GM21515 (cell line): ENCODE measurements at regions not wholly inside any gene's neighbourhood (a gene's known extent, or its start where the extent isn't known, plus 50 kb on each side); places are given as distances from the start of the nearest gene placed in this dataset.
A peak's percentile ranks its signal among the peaks of the same experiment; 100 is the strongest.

ENCODE experiments used
- ATAC-seq: cut with Tn5 transposase; IDR thresholded peaks from one replicate; pipeline ENCODE4 v1.9.1; 2021; ENCODE audit not compliant: unreplicated experiment

- no peak for ATAC-seq
Measured at GRCh38 chr18:43213816-43214215, 63.5 kb downstream of the SYT4 start.

DNA sequence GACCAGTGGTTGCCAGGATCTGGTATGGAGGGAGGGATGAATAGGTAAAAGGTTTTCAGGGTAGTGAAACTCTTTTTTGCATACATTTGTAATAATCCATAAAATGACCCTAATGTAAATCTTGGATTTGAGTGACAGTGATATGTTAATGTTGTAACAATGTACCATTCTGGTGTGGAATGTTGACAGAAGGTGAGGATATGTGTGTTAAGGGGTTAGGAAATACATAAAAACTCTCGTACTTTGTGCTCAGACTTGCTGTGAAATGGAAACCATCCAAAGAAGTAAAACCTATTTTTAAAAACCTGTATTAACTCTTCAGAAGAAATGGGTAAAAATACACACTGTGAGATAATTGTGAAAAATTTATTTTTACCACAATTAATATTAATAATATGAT, 66.2 kb downstream of the SYT4 start:
- ATAC-seq = no peak

DNA sequence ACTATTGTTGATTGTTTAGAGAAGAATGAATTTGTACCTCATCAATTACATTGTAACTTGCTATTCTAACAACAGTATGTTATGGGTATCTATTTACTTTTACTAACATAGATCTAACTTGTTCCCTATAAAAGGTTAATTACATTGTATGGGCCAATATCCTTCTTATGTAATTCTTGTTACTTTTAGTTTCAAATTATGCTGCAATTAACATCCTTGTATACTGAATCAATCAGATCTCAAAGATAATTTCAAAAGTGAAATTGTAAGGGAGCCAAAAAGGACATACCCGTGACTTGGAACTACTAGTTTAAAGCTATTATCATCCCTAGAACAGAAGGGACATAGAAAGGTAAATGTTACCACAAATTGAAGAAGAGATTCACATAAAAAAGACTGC, 79.9 kb upstream of the RIT2 start:
- ATAC-seq = no peak

- ATAC-seq = no peak
Measured at GRCh38 chr18:43193336-43193735, 77.9 kb upstream of the RIT2 start.

DNA sequence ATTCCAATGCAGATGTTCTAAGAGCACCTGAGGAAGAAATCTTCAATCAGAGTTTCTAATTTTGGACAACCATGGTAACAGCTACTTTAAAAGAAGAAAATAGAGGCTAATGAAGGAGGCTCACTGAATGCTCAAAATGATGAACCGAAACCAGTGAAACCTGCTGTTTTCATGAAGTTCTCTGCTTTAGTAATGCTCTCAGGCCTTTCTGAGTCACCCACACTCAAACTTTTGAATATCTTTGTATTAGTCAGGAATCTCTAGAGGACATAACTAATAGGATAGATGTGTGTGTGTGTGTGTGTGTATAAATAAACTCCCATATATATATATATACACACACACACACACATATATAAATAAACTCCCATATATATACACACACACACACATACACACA, 76.9 kb upstream of the RIT2 start:
- peak; percentile 76 for ATAC-seq

DNA sequence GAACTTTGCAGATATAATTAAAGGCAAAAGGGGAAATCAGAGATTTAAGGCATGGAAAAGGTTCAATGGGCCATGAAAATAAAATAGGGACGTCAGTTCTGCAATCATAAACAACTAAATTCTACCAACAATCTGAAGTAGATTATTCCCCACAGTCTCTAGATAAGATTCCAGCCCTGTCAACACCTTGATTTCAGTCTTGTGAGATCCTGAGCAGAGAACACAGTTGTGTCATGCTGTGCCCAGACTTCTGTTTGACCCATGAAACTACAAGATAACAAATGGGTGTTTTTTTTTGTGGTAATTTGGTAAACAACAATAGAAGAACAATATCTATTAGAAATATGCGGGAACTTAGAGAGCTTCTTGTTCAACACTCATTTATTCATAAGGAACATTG, 66.2 kb upstream of the RIT2 start:
- ATAC-seq = no peak

DNA sequence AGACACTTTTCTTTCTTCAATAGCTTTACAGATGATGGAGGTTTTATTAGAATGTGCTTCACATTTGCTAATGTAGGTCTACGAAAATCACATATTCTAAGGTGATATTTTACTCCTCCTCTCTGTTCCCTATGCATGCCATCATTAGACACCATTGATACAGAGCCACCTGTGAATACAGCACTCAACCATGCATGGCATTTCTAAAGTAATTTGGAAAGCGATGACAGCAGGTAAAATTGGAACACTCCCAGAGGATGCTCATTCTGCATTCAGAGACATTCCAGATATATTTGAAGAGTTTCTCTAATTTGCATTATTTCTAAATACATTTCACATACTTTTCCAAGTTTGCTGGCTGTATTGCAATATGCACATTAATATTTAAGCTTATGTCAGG, 65.3 kb upstream of the RIT2 start:
- ATAC-seq = no peak

DNA sequence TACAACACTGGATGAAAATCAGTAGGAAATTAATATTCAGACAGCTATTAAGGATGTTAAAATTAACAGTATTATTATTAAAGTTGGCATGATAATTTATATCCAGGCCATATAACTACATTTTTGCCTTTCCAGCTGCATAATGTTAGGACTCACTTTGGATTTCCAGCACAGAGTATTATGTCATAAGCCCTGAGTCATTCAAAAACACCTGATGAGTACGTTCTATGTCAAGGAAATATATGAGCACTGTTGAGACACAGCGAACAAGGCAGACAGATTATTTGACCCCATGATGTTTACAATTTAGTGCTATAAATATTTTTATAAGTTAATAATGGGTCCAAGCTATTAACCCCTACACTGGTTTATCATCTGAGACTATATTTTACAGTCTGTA, 59.8 kb upstream of the RIT2 start:
- ATAC-seq = no peak

DNA sequence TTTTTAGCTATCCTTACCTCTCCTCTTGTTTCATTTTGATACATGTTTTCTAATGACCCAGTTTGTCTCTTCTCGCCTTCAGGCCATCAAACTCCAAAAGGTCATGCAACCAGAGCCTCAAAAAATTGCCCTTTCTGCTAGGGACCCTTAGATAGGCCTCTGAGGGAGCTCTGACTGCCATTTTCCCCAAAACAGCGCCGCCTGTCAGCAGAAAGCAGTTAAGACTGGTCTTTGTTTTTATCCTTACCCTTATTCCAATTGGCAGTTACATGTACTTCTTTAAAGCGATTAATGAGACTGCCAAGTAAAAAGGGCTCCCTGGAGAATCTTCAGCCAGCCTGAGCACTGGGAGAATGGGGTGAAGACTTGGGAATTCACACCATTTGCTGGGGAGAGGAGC, 55.1 kb upstream of the RIT2 start:
- no peak for ATAC-seq
